ENCODE measurements at regions not wholly inside any gene's neighbourhood (a gene's known extent, or its start where the extent isn't known, plus 50 kb on each side); places are given as distances from the start of the nearest gene placed in this dataset.

DNA sequence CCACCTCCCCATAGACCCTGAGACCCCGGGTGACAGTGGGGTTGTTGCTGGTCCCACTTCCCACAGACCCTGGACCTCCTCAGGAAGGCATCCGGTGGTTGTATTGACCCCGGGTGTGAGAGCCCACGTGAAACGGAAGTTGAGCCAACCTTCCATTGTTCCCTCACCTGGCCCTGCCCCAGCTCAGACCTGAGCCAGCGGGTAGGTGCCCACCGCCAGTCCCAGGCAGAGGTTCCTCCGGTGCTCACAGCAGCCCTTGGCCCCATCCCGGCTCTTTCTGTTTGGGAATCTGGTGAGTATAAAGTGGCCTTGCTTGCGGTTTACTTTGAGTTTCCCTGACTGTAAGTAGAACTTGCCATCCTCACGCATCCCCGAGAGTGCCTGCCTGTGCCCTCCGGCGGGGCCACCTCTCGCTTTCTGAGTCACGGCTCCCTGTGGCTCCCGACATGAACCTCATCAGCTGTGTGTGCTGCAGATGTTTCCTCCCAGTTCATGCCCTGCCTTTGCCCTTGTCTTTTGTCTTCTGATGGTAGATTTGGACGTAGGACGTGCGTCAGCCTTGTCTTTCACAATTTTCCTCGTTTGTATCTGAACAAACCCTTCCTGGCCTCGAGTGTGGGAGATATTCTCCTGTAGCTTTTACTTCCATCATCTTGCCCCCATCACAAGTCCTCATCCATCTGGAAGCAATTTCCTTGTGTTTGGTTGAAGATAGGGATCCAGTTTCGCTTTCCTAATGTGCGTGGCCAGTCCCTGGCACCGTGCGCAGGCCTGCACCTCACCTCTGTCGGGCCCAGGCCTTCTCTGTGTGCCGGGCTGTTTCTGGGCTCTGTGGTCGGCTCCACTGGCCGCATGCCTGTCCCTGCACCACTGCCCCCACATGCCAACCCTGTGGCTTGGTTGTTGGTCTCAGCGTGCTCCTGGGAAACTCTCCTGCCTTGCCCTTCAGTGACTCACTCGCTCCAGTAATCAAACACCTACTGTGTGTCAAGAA lies 76.0 kb downstream of the METRNL start:
- no peak overlapping the region for H3K27ac ChIP-seq
- H3K9me3 ChIP-seq: no peaks in the 10 kb centered on the region
- no peaks in the 10 kb centered on the region for H3K36me3 ChIP-seq
- peaks cover 0 to 10% (median 3%) of the 10 kb centered on the region in 4 donors for H3K4me1 ChIP-seq
- TF ChIP-seq POLR2AphosphoS5 (IDR thresholded peaks at IDR 0.05) (no peak), EP300 (IDR thresholded peaks at IDR 0.05) (no peak), POLR2A (IDR thresholded peaks at IDR 0.05) (no peak)
- TF ChIP-seq, protein P1, sequence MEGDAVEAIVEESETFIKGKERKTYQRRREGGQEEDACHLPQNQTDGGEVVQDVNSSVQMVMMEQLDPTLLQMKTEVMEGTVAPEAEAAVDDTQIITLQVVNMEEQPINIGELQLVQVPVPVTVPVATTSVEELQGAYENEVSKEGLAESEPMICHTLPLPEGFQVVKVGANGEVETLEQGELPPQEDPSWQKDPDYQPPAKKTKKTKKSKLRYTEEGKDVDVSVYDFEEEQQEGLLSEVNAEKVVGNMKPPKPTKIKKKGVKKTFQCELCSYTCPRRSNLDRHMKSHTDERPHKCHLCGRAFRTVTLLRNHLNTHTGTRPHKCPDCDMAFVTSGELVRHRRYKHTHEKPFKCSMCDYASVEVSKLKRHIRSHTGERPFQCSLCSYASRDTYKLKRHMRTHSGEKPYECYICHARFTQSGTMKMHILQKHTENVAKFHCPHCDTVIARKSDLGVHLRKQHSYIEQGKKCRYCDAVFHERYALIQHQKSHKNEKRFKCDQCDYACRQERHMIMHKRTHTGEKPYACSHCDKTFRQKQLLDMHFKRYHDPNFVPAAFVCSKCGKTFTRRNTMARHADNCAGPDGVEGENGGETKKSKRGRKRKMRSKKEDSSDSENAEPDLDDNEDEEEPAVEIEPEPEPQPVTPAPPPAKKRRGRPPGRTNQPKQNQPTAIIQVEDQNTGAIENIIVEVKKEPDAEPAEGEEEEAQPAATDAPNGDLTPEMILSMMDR (IDR thresholded peaks at IDR 0.05): no peak
- H3K27me3 ChIP-seq: peaks cover 0 to 30% (median 0%) of the 10 kb centered on the region in 3 donors
- 78 to 82% (median 80%) methylated on average over 29 to 32 of the region's 32 CpGs for WGBS, 5 donors
- intact Hi-C loops (cut with DNase I; ENCODE audit: low total_unique reads): no loop called here
- peak in 1 of 2 donors; percentile 27 for DNase-seq
- H3K4me3 ChIP-seq: no peak overlapping the region

DNA sequence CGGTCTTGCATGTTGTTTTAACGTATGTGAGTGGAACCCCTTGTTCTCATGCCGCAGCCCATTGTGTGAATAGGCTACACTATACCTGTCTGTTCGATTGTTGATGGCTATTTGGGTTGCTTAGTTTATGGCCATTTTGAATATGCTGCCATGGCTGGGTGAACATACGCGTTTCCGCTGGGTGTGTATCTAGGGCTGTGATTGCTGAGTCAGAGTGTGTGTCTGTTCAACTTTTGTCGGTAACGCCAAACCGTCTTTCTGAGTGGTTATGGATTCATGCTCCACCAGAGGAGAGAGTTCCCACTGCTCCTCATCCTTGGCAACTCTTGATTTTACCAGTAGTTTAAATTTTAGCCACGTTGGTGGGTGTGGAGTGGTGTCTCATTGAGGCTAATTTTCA lies 77.0 kb downstream of the METRNL start:
- intact Hi-C loops (cut with DNase I; ENCODE audit: low total_unique reads): no loop called here
- 92 to 95% (median 94%) methylated on average over 11 of the region's 11 CpGs for WGBS, 5 donors
- H3K27me3 ChIP-seq: peaks cover 0 to 30% (median 0%) of the 10 kb centered on the region in 3 donors
- TF ChIP-seq, protein P1 (IDR thresholded peaks at IDR 0.05): no peak
- TF ChIP-seq POLR2AphosphoS5 (IDR thresholded peaks at IDR 0.05): no peak
- no peak for TF ChIP-seq POLR2A (IDR thresholded peaks at IDR 0.05)
- no peak for TF ChIP-seq EP300 (IDR thresholded peaks at IDR 0.05)
- no peaks in the 10 kb centered on the region for H3K36me3 ChIP-seq
- no peaks in the 10 kb centered on the region for H3K9me3 ChIP-seq
- H3K27ac ChIP-seq: no peak overlapping the region
- no peak overlapping the region for H3K4me3 ChIP-seq
- DNase-seq: no peak
- H3K4me1 ChIP-seq: peaks cover 0 to 12% (median 3%) of the 10 kb centered on the region in 4 donors

DNA sequence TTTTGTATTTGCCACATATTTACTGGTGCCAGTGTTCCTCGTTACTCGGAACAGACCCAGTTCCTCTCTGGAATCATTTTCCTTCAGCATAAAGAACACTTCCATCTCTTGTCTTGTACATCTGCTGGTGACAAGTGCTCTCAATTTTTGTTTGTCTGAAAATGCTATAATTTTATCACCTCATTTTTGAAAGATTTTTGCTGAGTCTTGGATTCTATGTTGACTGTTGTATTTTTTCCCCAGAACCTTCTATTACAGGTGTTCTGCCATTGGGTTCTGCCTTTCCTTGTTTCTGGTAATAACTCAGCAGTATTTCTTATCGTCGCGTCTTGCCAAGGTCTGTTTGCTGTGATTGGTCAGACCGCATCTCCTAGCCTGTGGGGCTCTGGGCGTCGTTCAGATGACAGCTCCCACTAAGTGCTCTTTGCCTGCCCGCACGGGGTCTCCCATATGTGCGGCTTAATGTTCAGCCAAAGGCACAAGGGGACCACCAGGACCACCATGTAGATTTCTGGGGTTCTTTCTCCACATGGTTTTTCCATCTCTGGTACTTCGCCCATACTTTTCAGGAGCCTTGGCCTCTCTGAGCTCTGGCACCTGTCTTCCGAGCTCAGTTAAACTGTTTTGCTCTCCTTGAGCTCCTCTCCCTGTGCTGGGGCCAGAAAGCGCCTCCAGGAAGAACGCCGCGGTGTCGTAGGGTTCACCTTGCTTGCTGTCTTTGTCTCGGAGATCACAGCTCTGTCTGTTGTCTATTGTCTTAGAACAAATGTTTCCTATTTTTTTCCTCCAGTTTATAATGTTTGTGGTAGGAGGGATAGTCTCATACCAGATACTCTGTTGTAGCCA lies 80.0 kb downstream of the METRNL start:
- no peak overlapping the region for H3K4me3 ChIP-seq

More for the DNA sequence above, 80.0 kb downstream of the METRNL start:
- peaks cover 0 to 12% (median 0%) of the 10 kb centered on the region in 4 donors for H3K4me1 ChIP-seq
- TF ChIP-seq POLR2A (IDR thresholded peaks at IDR 0.05): no peak
- TF ChIP-seq POLR2AphosphoS5 (IDR thresholded peaks at IDR 0.05): no peak
- TF ChIP-seq, protein P1 (IDR thresholded peaks at IDR 0.05): no peak
- TF ChIP-seq EP300 (IDR thresholded peaks at IDR 0.05): no peak
- peaks cover 0 to 9% (median 0%) of the 10 kb centered on the region in 3 donors for H3K27me3 ChIP-seq
- H3K36me3 ChIP-seq: no peaks in the 10 kb centered on the region
- intact Hi-C loops (cut with DNase I; ENCODE audit: low total_unique reads): no loop called here
- H3K27ac ChIP-seq: no peak overlapping the region
- DNase-seq: no peak
- WGBS, 5 donors: 88 to 93% (median 90%) methylated on average over 19 of the region's 19 CpGs
- no peaks in the 10 kb centered on the region for H3K9me3 ChIP-seq

All from stomach (tissue), 8 donors.